ENCODE measurements at regions not wholly inside any gene's neighbourhood (a gene's known extent, or its start where the extent isn't known, plus 50 kb on each side); places are given as distances from the start of the nearest gene placed in this dataset.

DNA sequence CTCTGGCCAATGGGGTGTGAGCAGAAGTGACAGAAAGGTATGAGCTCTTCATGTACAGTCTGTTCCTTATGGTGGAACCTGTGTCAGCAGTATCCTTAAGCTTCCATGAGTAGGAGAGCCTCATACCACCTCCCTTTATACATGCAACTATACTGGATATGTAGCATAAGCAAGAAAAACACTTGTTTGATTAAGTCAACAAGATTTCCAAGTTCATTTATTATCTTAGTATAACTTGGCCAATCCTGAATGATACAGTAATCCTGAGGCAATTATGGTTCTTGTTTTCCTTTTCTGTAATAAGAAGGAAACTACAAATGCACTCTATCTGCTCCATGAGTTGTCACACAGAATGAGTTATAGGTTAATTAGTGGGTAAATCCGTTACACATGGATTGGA, 409.6 kb upstream of the ID4 start:
- DNase-seq, result no peak

DNA sequence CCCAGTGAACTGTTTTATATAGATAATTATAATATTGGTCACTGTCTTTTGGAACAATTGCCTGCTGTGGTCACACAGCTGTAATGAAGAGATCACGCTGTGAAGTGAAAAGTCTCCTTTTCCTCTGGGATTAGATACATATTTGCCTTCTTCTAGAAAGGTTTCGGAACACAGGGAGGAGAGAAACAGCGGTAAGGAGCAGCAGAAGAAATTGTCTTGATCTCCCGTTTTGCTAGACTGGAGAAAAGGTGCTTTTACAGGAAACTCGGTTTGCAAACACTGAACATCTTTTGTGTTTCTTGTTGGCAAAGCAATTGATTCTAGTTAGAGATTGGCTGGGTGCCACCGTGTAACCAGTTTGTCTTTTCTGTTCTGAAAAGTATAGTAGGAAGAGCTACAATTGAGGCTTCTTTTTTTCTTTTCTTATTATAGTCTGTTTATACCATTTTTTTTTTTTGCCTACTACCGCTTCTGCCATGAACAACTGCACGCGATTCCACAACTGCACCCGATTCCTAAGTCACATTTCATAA, 404.1 kb upstream of the ID4 start:
- no peak for DNase-seq

DNA sequence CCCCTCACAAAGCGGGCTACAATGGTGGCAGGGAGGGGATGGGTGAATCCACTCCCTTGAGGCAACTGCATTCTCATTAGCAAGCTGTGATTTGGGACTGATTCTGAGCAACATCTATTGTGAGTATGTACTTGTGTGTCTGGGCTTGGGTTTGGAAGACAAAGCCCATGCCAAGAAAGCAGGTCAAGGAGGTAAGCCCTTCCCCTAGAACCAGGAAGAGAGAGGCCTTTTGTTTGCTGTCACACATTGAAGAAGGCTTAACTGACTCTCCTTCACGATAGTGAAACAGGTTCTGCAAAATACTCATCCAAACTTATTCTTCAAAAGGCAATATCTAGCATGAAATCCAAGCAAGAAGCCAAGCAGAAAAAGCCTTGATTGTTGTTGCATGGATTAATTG, 403.1 kb upstream of the ID4 start:
- no peak for DNase-seq

DNA sequence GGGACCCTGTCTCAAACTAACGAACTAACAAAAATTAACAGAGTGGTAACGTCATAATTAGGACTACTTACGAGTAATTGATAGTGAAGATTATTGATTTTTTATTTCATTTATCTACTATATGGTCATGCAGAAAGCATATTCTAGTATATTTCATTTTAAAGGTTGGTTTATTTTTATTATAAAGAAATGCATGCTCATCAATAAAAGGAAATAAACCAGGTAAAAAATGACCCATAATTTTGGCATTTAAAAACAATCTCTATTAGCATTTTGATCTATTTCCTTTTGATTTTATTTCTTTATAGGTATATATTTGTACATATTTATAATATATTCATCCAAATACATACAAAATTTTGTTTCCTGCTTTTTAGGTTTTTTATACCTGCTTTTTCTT, 401.4 kb upstream of the ID4 start:
- DNase-seq, result no peak

DNA sequence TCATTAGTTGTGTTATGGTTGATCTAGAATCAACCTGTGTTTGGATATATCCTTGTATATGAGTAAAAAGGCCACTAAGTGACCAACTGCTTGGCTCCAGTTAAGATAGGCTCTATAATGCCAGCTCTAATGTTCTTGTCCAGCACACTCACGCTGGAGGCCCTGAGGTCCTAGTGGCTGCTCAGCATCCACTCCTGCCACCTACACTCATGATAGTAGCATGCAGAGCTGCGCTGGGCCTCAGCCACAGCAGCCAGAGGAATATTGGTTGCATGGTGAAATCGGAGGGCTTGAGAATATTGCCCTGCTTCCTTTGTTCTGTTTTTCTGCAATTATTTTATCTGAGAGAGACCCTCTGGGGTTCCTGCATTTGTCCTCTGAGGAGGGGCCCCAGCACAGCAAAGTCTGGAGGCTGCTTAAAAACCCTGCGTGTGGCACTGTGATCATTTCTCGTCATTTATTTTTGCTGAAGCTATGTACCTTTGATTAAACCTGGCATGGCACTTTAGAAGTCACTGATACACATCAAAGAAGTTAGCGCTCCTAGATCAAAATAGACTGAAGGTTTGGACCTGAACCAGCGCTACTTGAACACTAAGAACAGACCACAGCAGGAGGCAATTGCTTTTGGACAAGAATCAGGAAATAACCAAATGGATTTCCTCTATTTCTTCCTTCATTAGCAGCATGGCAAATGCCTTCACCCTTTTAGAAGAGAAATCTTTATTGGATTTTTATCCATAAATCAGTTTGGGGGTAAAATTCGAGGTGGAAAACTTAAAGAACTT, 398.4 kb upstream of the ID4 start:
- no peak for DNase-seq

DNA sequence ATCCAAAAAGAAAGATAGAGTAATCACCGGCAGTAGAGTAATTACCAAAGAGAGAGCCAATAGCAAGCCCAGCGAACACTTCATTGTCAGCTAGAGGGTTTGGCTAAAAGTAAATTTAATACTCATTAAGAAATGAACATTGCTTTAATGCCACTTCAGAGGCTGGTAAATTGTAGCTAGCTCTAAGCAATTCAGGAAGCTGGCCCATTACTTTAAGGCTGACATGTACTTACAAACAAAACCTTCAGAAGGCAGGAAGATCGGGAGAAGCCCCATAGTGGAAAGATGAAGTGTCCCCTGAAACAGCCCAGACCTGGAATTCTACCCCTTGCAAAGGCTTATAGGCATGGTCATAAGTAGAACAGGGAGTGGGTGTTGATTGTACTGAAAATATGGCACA, 396.6 kb upstream of the ID4 start:
- DNase-seq, result no peak

DNA sequence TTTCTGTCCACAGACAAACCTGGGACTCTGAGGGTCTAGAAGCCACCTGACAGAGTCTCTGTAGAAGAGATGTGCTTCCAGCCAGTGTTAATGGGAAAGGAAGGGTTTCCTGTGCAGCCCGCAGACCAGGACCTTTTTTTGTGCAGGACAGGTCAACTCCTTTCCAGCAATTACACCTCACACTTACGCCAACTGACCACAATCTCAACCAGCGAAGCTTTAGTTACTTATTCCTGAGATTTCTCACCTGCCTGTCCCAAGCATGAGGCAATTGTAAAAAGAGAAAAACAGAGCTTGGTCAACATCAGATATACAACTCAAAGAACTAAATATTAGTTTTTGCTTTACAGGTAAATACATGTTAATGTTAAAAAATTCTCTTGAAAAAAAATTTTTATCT, 393.8 kb upstream of the ID4 start:
- DNase-seq, result no peak

DNA sequence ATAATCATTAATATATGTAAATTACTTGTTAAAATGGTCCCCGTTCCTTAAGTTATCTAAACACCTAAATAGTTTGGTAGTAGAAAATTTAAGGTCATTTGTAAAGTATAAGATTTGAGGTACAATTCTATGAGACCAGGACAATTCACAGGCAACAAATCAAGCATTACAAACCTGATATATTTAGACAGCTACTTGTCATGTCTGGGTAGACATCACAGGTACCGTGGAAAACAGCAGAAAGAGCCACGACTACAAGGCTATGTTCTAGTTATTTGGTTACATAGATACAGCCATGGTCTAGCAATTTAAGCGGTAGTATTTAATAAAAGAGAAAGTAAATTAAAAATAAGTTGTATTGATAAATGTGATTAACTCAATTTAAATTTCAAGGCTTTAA, 393.1 kb upstream of the ID4 start:
- DNase-seq, result no peak

DNA sequence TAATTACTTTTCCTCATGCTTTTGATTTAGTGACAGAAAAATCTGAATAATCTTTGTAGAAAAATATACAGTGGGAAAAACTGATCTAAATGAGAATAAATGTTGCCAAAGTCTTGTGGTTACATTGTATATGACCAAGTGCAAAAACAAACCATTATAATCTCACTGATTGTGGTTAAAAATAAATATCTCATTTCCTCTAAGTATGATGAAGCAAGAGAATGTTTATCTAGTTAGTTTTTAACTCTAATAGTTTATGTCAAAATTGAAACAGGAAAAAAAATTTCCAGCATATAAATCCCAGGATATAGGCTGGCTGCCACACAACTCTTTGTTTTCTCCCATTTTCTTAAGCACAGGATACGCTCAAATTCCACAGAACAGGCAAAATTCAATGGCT, 392.7 kb upstream of the ID4 start:
- DNase-seq, result no peak

DNA sequence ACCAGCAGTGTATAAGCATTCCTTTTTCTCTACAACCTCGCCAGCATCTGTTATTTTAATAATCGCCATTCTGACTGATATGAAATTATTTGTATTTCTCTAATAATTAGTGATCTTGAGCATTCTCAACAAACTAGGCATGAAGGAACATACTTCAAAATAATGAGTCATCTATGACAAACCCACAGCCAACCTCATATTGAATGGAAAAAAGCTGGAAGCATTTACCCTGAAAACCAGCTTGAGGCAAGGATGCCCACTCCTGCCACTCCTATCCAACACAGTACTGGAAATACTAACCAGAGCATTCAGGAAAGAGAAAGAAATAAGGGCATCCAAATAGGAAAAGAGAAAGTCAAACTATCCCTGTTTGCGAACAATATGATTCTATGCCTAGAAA, 390.6 kb upstream of the ID4 start:
- DNase-seq, result no peak

DNA sequence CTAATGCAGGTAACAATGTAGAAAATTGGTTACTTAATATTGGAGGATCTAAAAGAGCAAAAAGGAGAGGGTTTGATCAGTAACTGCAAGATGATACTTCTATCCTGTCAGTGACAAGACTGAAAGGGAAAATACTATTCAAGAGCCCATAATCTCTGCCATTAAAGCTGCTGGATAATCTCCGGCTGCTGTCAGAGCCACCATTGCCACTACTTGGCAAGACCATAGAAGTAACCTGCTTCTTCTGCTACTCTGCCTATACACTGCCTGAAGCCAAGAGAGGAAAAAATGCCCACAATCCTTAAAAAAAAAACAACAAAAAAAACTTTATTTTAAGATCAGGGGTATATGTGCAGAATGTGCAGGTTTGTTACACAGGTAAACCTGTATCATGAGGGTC, 386.5 kb upstream of the ID4 start:
- DNase-seq, result no peak

DNA sequence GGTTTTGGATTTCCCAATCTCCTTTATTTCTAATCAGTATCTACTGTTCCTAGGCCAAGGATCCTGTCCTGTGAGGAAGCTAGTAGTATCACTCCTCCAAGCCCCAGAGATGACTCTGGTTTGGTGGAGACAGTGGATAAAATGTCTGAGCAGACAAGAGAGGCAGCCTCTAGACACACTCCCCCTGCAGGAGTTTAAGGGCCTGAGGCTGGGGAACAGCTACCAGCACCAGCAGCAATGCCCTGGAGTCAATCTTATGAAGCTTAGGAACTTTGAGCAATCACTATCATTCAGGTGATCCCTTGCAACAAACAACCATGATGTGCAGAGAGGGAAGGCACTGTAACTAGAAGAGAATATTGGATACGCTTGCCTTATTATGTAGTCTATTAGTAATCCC, 384.7 kb upstream of the ID4 start:
- no peak for DNase-seq

DNA sequence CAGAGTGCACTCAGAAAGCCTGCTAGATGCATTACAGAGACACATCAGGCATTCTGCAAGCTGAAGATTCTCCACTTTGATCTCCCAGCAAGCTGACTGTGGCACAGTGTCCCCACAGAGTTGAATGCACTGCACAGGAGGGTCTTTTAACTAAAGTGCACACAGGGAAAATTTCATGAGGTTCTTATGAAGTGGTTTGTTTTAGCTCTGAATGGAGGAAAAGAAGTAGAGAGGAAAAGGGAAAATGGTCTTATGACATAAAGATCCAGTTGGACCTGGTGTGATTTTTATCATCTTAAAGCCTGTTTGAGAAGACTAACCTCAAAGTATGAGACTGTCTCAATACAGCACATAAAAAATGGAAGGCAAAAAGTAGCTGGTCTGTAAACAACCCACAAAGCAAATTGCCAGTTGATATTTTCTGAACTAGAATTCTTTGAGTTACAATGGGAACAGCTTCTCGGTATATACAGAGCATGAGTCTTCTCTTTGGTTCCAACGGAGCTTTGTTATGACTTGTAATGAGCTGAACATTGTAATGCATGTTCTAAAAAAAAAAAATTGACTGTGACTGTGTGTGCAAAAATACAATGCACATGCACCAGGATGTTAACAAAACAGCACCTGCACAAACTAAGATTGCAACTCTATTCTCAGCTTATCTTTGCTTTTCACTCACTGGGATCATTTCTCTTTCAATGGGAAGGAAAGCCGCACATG, 383.0 kb upstream of the ID4 start:
- DNase-seq, result no peak

DNA sequence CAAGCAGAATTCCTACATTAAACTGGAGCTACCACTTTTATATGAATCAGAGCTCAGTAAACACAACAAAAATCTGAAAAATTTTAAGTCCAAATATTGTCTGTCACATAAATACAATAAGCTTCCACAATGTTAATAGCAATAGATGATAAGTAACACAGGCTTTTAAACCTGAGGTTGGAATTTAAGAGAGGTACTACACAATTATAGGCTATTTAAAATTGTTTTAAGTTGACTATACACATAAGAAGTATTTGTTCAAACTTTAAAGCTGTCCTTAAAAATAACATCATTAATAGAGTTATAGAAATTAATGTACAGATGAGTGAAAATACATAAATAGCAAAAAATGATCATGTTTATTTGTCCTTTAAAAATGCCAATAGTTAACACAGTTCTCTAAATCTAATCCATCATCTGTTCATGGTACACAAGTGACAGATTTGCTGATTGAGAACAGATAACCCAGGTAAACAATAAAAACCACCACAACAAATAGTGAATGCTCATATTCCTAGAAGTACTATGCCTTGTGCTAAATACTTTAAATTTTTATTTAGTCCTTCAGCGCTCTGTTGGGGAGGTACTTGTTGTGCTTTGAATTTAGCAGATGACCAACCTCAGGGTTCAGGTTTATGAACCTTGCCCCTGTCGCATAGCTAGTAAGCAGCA, 382.3 kb upstream of the ID4 start:
- no peak for DNase-seq

DNA sequence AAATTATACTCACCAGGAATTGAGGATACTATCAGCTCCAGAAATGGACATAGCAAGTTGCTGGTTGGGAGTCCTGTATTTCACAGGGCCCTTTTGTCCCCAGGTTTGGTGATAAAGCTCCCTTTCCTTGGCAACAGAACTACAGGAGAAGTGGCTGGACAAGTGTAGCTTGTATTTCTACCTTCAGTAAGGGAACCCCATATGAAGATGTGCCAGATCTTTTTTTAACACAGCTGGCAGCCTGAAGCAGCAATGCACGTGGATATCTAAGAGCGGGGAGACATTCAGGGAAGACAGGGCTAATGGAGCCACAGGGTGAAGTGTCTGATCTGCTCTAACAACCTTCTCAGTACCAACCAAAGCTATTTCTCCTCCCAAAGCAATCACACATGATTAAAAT, 373.9 kb upstream of the ID4 start:
- DNase-seq, result no peak

DNA sequence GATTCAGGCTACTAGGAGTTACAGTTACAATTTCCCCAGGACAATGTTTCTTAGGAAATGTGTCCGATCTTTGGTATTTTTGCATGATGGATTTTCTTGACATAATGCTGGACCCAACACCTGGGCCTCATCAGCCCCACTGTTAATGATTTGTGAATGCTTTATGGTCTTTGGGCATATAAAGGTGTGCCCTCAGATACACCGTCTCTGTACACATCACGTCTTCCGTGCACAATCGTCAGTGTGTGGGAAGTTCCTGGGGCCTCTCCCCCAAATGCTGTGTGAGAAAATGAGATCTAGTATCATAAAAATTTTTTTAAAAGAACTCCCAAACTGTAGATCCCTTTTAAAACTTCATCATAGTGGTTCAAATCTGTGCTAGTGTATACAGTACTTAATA, 373.2 kb upstream of the ID4 start:
- DNase-seq, result no peak

DNA sequence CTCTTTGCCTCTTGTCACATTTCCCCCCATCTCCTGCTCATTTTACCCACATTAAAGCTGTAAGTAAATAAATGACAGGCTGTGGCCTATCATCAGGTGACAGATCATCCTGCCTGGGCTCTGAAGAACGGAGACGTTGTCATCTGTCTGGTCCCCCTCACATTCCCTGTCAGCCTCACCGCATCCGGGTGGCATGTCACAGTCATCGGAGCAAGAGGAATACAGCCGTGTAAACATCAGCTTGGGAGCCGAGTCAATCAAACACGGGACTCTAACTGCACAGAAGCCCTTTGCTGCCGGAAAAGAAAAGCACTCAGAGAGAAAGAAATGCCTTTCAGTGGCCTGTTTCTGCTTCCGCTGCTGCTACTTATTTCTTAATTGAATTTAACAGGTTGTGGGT, 371.9 kb upstream of the ID4 start:
- DNase-seq, result no peak

DNA sequence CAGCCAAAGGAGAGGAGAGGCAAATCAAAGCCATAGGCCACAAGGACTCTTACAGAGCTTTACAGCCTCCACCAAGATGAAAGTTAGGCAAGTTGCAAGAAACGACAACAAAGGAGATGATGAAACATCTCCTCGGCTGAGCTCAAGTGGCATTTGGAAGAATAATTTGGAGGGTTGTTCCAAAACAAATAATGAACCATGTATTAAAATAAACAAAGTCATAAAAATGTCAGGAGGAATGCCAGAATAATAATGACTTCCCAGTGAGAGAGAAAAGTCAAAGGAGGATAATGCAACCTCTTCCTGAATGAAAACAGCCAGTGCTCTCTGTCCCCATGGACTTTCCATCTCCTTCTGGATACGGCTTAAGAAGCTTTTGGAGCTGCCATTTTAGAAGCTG, 371.4 kb upstream of the ID4 start:
- no peak for DNase-seq

DNA sequence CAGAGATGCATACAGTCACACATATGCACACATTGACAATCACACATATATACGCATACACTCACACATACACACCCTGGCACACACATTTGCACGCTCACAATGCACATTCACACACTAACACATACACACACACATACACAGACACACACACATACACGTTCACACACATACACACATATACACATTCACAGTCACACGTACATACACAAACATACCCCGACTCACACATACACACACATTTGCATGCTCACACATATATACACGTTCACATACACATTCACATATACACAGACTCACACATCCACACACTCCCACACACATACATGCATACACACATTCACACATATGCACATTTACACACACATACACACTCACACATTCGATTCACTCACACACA, 366.8 kb upstream of the ID4 start:
- no peak for DNase-seq

DNA sequence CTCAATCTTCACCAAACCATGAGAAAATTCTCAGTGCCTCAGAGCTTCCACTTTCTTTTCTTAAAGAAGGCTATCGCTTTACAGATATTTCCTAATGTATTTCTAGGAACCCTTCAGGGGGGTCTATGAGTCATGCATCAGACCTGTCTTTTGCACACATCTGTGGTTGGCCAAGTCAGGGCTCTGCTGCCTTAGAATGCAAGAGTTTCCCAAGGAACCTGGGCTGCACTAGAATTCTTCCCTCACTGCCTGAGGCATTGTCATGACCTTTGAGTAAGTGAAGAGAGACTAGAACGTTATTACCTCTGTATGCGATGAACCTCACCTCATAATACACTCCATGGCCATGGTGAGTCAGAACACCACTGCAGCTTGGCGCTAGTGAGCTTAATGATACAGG, 365.0 kb upstream of the ID4 start:
- no peak for DNase-seq

DNA sequence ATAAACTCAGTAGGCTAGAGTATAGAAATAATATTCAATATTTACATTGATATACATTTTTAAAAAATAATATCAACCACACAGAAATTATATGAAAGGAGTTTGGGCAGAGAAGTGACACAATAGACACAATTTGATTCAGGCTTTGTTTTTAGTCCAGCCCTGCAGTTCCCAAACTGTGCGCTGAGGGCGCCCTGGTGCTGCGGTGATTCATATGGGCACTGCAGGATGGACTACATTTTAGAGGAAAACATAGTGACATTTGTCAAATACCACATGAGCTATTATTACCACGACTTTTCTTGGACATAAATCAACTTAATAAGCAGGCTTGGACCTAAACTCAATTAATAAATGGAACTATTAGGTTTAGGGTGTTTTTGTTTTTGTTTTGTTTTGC, 364.3 kb upstream of the ID4 start:
- DNase-seq, result no peak

DNA sequence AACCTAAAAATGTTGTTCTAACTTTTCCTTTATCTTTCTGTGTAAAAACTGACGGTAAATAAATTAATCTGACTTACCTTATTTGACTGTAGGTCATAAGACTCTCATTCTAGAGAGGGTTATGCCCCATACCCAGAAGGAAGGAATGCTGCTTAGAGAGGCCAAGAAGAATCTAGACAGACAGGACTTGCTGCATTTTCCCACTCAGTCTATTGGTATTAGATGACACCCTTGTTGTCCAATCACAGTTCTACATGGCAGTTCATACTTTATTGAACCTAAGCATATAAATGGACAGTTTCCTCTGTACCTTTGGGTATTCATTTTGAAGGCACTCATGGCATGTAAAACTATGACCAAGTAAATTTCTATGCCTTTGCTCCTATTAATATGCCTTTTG, 359.6 kb upstream of the ID4 start:
- no peak for DNase-seq

DNA sequence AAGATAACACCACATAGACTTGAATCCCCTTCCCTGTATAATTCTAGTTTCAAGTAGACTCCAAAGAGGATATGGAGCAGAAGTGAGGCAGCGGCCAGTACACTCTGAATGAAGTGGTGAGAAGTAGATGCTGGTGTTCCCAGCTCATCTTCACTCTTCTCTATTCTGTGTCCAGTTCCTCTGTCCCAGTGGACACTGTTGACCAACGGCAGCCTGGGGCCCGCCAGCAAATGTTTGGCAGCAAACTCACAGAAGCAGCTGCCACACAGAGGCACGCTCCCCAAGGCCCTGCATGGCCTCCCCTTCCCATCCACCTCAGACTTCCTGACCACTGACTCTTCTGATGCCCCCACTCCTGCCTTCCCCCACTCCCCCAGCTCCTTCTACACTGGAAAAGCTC, 358.9 kb upstream of the ID4 start:
- no peak for DNase-seq

DNA sequence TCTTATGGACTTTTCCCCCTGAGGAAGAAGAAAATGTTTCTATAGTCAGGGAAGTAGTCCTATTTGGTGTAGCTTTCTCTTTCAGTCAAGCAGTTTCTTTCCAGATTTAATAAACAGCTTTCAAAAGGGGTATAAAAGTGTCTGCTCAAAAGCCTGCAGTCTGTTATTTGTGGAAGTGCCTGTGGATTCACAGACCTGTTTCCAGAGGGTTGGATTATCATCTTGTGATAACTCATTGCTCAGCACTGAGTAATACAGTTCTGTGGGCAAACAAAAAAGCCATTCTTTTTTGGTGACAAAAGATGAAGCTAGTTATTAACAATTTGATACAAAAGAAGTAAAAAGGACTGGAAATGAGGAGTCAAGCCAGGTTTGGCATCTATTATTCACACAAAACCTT, 358.2 kb upstream of the ID4 start:
- DNase-seq, result no peak

Measured in activated naive CD4-positive, alpha-beta T cell (primary cell).